Upper lobe of left lung (tissue), 4 donors: ENCODE measurements at regions not wholly inside any gene's neighbourhood (a gene's known extent, or its start where the extent isn't known, plus 50 kb on each side); places are given as distances from the start of the nearest gene placed in this dataset.

Source experiments
- CTCF ChIP-seq, 6 experiments: fragments of 450-650 bp in 4 of 6; fragments of 200-600 bp in 2 of 6; sonication (generic) in 2 of 6; IDR thresholded peaks; one replicate each; pipeline ENCODE4 v1.5.1; 2016 to 2019; ENCODE audit warnings: antibody characterized with exemption in 6 of 6
- EP300 ChIP-seq, 4 donors: sonication (generic); formaldehyde crosslinking; IDR thresholded peaks; one replicate each; pipeline ENCODE4 v1.5.1; 2017; ENCODE audit warnings: antibody characterized with exemption in 4 of 4, control low read depth in 2 of 4
- POLR2A ChIP-seq, 4 donors: fragments of 450-650 bp; IDR thresholded peaks; one replicate each; pipeline ENCODE4 v1.5.1; 2016 to 2017; ENCODE audit warnings: antibody characterized with exemption in 4 of 4, mild to moderate bottlenecking in 2 of 4
- POLR2AphosphoS5 ChIP-seq, 2 donors: sonication (generic); formaldehyde crosslinking; IDR thresholded peaks; one replicate each; pipeline ENCODE4 v1.5.1; 2017; ENCODE audit warnings: antibody characterized with exemption in 2 of 2

- TF ChIP-seq EP300 (IDR thresholded peaks at IDR 0.05) (no peak), CTCF (IDR thresholded peaks at IDR 0.05) (no peak), POLR2A (IDR thresholded peaks at IDR 0.05) (no peak), POLR2AphosphoS5 (IDR thresholded peaks at IDR 0.05) (no peak)
Measured at GRCh38 chr12:39697108-39697507, 77.5 kb upstream of the ABCD2 start.
